ENCODE measurements at regions not wholly inside any gene's neighbourhood (a gene's known extent, or its start where the extent isn't known, plus 50 kb on each side); places are given as distances from the start of the nearest gene placed in this dataset.
A peak's percentile ranks its signal among the peaks of the same experiment; 100 is the strongest.

DNA sequence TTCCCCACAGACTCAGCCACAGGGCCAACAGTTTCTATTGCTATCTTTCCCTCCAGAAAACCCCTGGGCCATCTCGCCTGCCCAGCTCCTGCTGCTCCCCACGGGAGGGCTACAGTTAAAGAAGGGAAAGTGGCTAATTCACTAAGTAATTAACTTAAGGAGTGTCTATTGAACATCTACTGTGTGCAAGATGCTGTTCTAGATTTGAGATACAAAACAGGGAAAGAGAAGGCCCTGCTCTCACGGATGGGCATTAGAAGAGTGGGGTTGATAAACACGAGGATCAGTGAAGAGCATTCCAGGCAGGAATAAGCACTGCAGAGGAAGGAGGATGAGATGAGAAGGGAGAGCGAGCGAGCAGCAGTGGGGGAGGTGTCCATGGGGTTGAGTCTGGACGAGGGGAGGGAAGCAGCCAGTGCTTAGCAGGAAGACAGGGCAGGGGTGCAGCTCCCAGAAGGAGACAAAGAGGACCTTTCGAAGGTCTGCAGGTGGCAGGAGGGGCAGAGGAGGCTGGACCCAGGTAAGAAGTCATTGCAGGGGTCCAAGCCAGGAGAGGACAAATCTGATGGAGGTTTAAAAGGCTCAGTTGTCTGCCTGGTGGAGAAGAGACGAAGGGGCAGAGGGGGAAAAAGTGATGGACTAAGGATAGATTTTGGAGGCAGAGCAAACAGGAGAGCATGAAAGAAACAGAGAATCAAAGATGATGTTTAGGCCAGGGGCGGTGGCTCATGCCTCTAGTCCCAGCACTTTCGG is 64.7 kb downstream of the KLF15 start:
- TF ChIP-seq TARDBP (IDR thresholded peaks at IDR 0.05) (no peak), L3MBTL2 (conservative IDR thresholded peaks at IDR 0.05) (no peak), LEF1 (IDR thresholded peaks at IDR 0.05; ENCODE audit: borderline replicate concordance) (no peak)
- CTCF ChIA-PET = no interaction called here
- POLR2A ChIA-PET = no interaction called here
- DNase-seq (ENCODE audit: extremely low spot score) = no peak

DNA sequence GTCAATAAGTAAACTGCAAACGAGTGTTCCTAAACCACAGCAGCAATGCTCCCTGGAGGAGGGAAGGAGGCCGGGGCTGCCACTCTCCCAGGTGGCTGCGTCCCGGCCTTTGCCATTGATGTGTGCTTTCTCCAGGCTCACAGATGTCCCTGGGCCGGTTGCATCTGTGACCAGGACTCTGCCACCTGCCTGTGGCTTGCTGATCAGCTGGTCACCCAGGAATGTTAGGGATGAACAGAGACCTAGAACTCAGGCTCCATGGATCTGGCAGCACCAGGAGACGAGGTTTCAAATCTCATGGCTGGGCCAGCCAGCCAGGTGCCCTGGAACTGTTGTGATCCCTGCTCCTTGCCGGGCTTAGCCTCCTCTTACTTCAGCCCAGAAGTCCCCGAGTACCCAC is 65.7 kb downstream of the KLF15 start:
- TF ChIP-seq SP1 (IDR thresholded peaks at IDR 0.05) (no peak), ELF4 (IDR thresholded peaks at IDR 0.05) (no peak), CTBP1 (IDR thresholded peaks at IDR 0.05; ENCODE audit: borderline replicate concordance) (no peak)
- ChIA-PET POLR2A (no interaction called here), CTCF (no interaction called here)
- no peak for DNase-seq (ENCODE audit: extremely low spot score)

DNA sequence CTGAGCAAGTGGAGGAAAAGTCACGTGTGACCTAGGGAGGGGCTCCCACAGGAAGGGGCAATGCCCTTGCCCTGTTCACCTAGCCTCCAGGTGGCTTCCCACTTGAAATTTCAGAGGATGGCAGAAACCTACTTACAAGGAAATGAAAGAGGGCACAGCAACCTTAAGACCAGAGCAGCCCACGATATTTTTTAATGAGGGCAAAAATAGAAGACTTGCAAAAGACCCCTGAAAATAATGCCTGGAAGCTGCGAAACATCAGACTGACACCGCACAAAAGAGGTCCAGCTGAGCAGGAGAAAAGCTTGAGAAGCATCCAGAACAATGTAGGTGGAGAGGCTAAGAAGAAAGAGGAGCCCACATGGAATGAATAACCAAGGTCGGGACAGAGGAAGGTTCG is 66.1 kb downstream of the KLF15 start:
- DNase-seq (ENCODE audit: extremely low spot score) = no peak
- ChIA-PET CTCF (no interaction called here), POLR2A (no interaction called here)
- TF ChIP-seq TARDBP (IDR thresholded peaks at IDR 0.05) (no peak), ARNT (IDR thresholded peaks at IDR 0.05) (no peak), SUZ12 (IDR thresholded peaks at IDR 0.05) (no peak)

DNA sequence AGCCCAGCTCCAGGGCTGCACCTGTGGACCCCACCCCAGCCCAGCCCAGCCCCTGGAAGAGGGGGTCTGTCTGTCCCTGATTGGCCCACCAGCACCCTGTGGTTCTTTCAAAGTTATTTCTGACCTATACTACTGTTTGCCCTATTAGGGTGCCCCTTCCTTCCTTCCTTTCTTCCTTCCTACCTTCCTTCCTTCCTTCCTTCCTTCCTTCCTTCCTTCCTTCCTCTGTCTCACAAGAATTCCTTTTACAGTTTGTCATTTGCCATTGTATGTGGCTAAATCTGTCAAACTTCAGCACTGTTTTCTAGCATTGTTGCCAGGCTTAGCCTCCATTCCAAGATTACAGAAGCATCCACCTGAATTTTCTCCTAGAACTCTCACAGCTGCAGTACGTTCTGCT is 66.9 kb downstream of the KLF15 start:
- TF ChIP-seq ELF4 (IDR thresholded peaks at IDR 0.05) = no peak
- no peak for TF ChIP-seq TARDBP (IDR thresholded peaks at IDR 0.05)
- TF ChIP-seq, protein P1, sequence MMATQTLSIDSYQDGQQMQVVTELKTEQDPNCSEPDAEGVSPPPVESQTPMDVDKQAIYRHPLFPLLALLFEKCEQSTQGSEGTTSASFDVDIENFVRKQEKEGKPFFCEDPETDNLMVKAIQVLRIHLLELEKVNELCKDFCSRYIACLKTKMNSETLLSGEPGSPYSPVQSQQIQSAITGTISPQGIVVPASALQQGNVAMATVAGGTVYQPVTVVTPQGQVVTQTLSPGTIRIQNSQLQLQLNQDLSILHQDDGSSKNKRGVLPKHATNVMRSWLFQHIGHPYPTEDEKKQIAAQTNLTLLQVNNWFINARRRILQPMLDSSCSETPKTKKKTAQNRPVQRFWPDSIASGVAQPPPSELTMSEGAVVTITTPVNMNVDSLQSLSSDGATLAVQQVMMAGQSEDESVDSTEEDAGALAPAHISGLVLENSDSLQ (IDR thresholded peaks at IDR 0.05) = no peak
- no peak for TF ChIP-seq HDGF (IDR thresholded peaks at IDR 0.05; ENCODE audit: borderline replicate concordance)
- TF ChIP-seq NFRKB (IDR thresholded peaks at IDR 0.05) = no peak
- no peak for TF ChIP-seq LEF1 (IDR thresholded peaks at IDR 0.05; ENCODE audit: borderline replicate concordance)
- TF ChIP-seq BHLHE40 (IDR thresholded peaks at IDR 0.05; ENCODE audit: borderline replicate concordance) = no peak
- no peak for TF ChIP-seq ARNT (IDR thresholded peaks at IDR 0.05)
- no peak for TF ChIP-seq SUZ12 (IDR thresholded peaks at IDR 0.05)
- TF ChIP-seq L3MBTL2 (conservative IDR thresholded peaks at IDR 0.05) = no peak
- no peak for TF ChIP-seq ZNF384 (IDR thresholded peaks at IDR 0.05)
- no peak for TF ChIP-seq FOXA1 (IDR thresholded peaks at IDR 0.05)
- no peak for TF ChIP-seq FOXM1 (IDR thresholded peaks at IDR 0.05; ENCODE audit: borderline replicate concordance)
- TF ChIP-seq SP1 (IDR thresholded peaks at IDR 0.05) = no peak
- no peak for TF ChIP-seq FOXK2 (IDR thresholded peaks at IDR 0.05)
- TF ChIP-seq CTBP1 (IDR thresholded peaks at IDR 0.05; ENCODE audit: borderline replicate concordance) = no peak
- POLR2A ChIA-PET = no interaction called here
- DNase-seq (ENCODE audit: extremely low spot score) = no peak
- CTCF ChIA-PET = no interaction called here

DNA sequence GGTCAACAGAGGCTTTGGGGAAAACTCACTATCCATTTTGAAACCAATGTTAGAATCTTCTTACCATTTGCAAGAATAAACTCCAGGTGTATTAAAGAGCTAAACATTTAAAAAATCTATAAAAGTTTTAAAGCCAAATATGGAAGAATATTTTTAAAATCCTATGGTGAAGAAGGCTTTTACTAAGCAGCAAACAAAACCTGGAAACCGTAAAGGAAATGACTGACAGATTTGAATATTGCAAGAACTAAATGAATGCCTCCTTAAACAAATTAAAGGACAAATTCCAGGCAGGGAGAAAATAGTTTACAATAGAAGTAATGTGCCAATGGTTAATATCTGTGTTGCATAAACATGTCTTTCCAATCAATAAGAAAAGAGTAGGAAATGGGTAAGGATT is 68.1 kb downstream of the KLF15 start:
- CTCF ChIA-PET = interaction anchor here (0.6 kb wide), 1 partner anchor 1618 kb away, joined by 3 read pairs; no protein-coding TSS in a partner anchor
- TF ChIP-seq TARDBP (IDR thresholded peaks at IDR 0.05) = no peak
- TF ChIP-seq HDGF (IDR thresholded peaks at IDR 0.05; ENCODE audit: borderline replicate concordance) = no peak
- TF ChIP-seq FOXM1 (IDR thresholded peaks at IDR 0.05; ENCODE audit: borderline replicate concordance) = no peak
- POLR2A ChIA-PET = no interaction called here
- DNase-seq (ENCODE audit: extremely low spot score) = no peak

DNA sequence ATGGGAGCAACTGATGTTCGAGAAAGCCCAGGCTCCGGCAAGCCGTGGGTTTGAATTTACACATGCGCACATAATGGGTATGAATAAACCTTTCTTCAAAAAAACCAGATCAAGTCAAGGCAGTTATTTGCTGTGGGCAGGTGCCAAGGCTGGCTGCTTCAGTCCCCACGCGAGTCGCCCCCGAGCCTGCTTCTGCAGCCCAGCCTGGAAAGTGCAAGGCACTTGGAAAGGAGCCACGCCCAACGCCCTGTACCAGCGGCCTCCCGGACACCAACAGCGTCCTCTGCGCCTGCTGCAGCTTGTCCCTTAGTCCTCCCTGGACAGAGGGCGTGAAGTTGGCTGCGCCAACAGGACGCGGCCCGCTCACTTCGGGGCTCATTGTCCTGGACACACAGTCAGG is 68.9 kb downstream of the KLF15 start:
- TF ChIP-seq LEF1 (IDR thresholded peaks at IDR 0.05; ENCODE audit: borderline replicate concordance) = no peak
- no peak for TF ChIP-seq L3MBTL2 (conservative IDR thresholded peaks at IDR 0.05)
- no peak for TF ChIP-seq FOXM1 (IDR thresholded peaks at IDR 0.05; ENCODE audit: borderline replicate concordance)
- TF ChIP-seq ARNT (IDR thresholded peaks at IDR 0.05) = no peak
- TF ChIP-seq NFRKB (IDR thresholded peaks at IDR 0.05) = no peak
- no peak for TF ChIP-seq ZNF384 (IDR thresholded peaks at IDR 0.05)
- TF ChIP-seq FOXA1 (IDR thresholded peaks at IDR 0.05) = no peak
- no peak for TF ChIP-seq CTBP1 (IDR thresholded peaks at IDR 0.05; ENCODE audit: borderline replicate concordance)
- TF ChIP-seq SP1 (IDR thresholded peaks at IDR 0.05) = no peak
- no peak for TF ChIP-seq SUZ12 (IDR thresholded peaks at IDR 0.05)
- CTCF ChIA-PET = no interaction called here

DNA sequence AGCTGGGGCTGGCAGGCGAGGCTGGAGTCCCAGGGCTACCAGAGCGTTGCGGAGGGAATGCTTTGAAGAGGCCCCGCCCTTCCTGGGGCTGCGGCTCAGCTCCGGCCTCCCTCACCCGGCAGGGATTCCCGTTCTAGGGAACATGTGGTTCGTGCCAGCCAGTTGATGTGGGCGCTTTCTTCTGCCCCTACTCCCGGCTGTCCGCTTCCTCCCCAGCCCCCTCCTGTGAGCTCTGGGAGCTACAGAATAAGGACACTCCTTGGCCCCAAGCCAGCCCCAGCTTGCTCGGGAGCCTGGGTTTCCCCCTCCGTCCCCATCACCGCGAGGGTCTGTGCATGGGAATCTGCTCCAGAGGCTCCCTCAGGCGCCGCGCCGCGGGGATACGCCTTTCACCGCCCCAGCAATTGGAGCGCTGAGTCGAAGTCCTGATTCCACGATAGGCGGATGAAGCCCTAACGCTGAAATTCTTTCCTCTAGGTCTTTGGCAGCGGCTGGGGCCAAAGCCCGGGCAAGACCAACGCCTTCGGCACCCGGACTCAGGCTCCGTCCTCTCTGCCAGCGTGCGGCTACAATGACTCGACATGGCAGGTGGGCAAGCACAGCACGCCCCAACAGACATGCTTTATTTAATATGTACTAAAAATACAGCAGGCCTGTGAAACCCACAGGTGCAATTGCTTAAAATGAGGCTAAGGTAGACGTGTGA is 69.5 kb downstream of the KLF15 start:
- ChIA-PET CTCF (no interaction called here), POLR2A (no interaction called here)

More for the DNA sequence above, 68.9 kb downstream of the KLF15 start:
- POLR2A ChIA-PET = no interaction called here
- DNase-seq (ENCODE audit: extremely low spot score) = no peak

DNA sequence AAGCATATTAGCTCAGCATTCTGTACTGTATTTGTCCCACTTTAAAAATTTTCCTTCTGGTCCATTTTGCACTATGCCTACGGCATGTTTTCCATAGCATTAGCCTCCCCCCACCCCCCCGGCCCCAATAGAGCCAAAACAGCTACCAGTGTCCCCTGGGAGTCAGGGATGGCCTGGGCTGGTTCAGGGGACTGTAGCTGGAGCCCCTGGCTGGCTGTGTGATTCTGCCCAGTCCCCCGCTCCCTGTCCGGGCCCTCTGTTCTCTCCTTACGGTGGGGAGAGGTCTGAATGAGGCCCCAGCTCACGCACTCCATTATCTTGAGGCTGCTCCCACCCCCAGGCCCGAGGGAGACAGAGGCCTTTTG is 70.1 kb downstream of the KLF15 start:
- ChIA-PET CTCF (no interaction called here), POLR2A (no interaction called here)
- no peak for TF ChIP-seq ARNT (IDR thresholded peaks at IDR 0.05)
- no peak for TF ChIP-seq ZNF384 (IDR thresholded peaks at IDR 0.05)
- no peak for TF ChIP-seq FOXA1 (IDR thresholded peaks at IDR 0.05)
- TF ChIP-seq LEF1 (IDR thresholded peaks at IDR 0.05; ENCODE audit: borderline replicate concordance) = no peak
- no peak for TF ChIP-seq HDGF (IDR thresholded peaks at IDR 0.05; ENCODE audit: borderline replicate concordance)
- TF ChIP-seq SUZ12 (IDR thresholded peaks at IDR 0.05) = no peak
- TF ChIP-seq FOXM1 (IDR thresholded peaks at IDR 0.05; ENCODE audit: borderline replicate concordance) = no peak
- no peak for TF ChIP-seq BHLHE40 (IDR thresholded peaks at IDR 0.05; ENCODE audit: borderline replicate concordance)
- no peak for DNase-seq (ENCODE audit: extremely low spot score)

More for the DNA sequence above, 69.5 kb downstream of the KLF15 start:
- TF ChIP-seq BHLHE40 (IDR thresholded peaks at IDR 0.05; ENCODE audit: borderline replicate concordance) (no peak), ELF4 (IDR thresholded peaks at IDR 0.05) (no peak), HDGF (IDR thresholded peaks at IDR 0.05; ENCODE audit: borderline replicate concordance) (no peak), L3MBTL2 (conservative IDR thresholded peaks at IDR 0.05) (no peak), SUZ12 (IDR thresholded peaks at IDR 0.05) (no peak), TARDBP (IDR thresholded peaks at IDR 0.05) (no peak)
- DNase-seq (ENCODE audit: extremely low spot score) = peak; percentile 3
